B cell (primary cell): ENCODE measurements at regions not wholly inside any gene's neighbourhood (a gene's known extent, or its start where the extent isn't known, plus 50 kb on each side); places are given as distances from the start of the nearest gene placed in this dataset.

Source experiments
- ATAC-seq: fragments of 200-7000 bp; cut with Tn5 transposase; one replicate; pipeline ENCODE4 v1.10.0; 2021; ENCODE audit warnings: low read depth, mild to moderate bottlenecking, moderate number of reproducible peaks, moderate library complexity
- CTCF ChIA-PET: fragments of 350-600 bp; sonication (Branson Sonifier 250); formaldehyde crosslinking; loops from one replicate; lab custom pipeline; 2021; ENCODE audit warnings: antibody characterized with exemption, inconsistent platforms; lab: Charles Lee
- POLR2A ChIA-PET: fragments of 350-600 bp; sonication (Branson Sonifier 250); formaldehyde crosslinking; loops from one replicate; lab custom pipeline; 2021; ENCODE audit warnings: antibody characterized with exemption; lab: Charles Lee
- DNase-seq: peaks from one replicate; pipeline ENCODE4 v3.0.0; 2013
- H2AFZ ChIP-seq: 2 replicates; pipeline ENCODE4 v1.6.1; 2012; ENCODE audit warnings: mild to moderate bottlenecking, low read depth, low read length; ENCODE audit not compliant: insufficient read depth, poor library complexity, severe bottlenecking
- H3K27ac ChIP-seq, 2 donors: 1 replicate in 1 of 2; 2 replicates in 1 of 2; pipeline ENCODE4 v1.5.1; 2012 to 2013; ENCODE audit warnings: low read length in 2 of 2, mild to moderate bottlenecking in 2 of 2, moderate library complexity in 1 of 2
- H3K27me3 ChIP-seq, 4 experiments: fragments of 200-600 bp in 1 of 4; sonication (generic) in 1 of 4; replicated peaks in 1 of 4; 1 replicate in 2 of 4; 2 replicates in 2 of 4; pipeline versions ENCODE4 v1.6.1 to v1.7.0; 2013 to 2016; ENCODE audit warnings: low read length in 3 of 4, mild to moderate bottlenecking in 2 of 4, mixed read lengths in 1 of 4, moderate library complexity in 1 of 4; ENCODE audit not compliant: insufficient read depth in 4 of 4, control insufficient read depth in 3 of 4; ENCODE audit errors: control extremely low read depth in 1 of 4
- H3K36me3 ChIP-seq, 2 experiments: replicated peaks in 1 of 2; 1 replicate in 1 of 2; 2 replicates in 1 of 2; pipeline versions ENCODE4 v1.6.1 to v1.7.1; 2013; ENCODE audit warnings: low read length in 1 of 2; ENCODE audit not compliant: insufficient read depth in 2 of 2, control insufficient read depth in 1 of 2; ENCODE audit errors: control extremely low read depth in 1 of 2, extremely low read depth in 1 of 2
- H3K4me1 ChIP-seq, 2 donors: fragments of 200-600 bp in 1 of 2; sonication (generic) in 1 of 2; 1 replicate in 1 of 2; 2 replicates in 1 of 2; pipeline versions ENCODE4 v1.5.1 to v1.6.1; 2013 to 2017; ENCODE audit warnings: low read length in 2 of 2; ENCODE audit not compliant: control insufficient read depth in 2 of 2, insufficient read depth in 2 of 2
- H3K4me2 ChIP-seq: replicated peaks from 2 replicates; pipeline ENCODE3; 2012; ENCODE audit warnings: mild to moderate bottlenecking, low read depth, low read length; ENCODE audit not compliant: poor library complexity, severe bottlenecking
- H3K4me3 ChIP-seq, 5 experiments: fragments of 200-600 bp in 1 of 5; sonication (generic) in 1 of 5; 1 replicate in 3 of 5; 2 replicates in 2 of 5; pipeline versions ENCODE4 v1.5.1 to v1.7.0; 2011 to 2016; ENCODE audit warnings: low read length in 4 of 5, mild to moderate bottlenecking in 4 of 5, low read depth in 2 of 5, control low read depth in 1 of 5, moderate library complexity in 1 of 5; ENCODE audit not compliant: insufficient read depth in 1 of 5; ENCODE audit errors: control extremely low read depth in 1 of 5, extremely low read depth in 1 of 5
- H3K79me2 ChIP-seq: fragments of 200-600 bp; sonication (generic); one replicate; pipeline ENCODE4 v1.6.0; 2016; ENCODE audit warnings: low read length; ENCODE audit not compliant: control insufficient read depth, insufficient read depth
- H3K9ac ChIP-seq: fragments of 200-600 bp; sonication (generic); 2 replicates; pipeline ENCODE4 v1.6.1; 2017; ENCODE audit warnings: mild to moderate bottlenecking, low read length, moderate library complexity
- H3K9me3 ChIP-seq, 3 donors: one replicate each; pipeline versions ENCODE4 v1.6.1 to v1.7.1; 2013; ENCODE audit warnings: low read length in 2 of 3; ENCODE audit not compliant: control insufficient read depth in 2 of 3, insufficient read depth in 1 of 3; ENCODE audit errors: control extremely low read depth in 1 of 3
- H4K20me1 ChIP-seq: 2 replicates; pipeline ENCODE4 v1.6.0; 2012; ENCODE audit warnings: mild to moderate bottlenecking, low read length; ENCODE audit not compliant: insufficient read depth, control insufficient read depth, poor library complexity, severe bottlenecking
- H3K27ac Mint-ChIP-seq: one replicate; pipeline ENCODE4 v1.8.0; 2021; ENCODE audit warnings: mixed read lengths
- H3K27me3 Mint-ChIP-seq: one replicate; pipeline ENCODE4 v1.8.0; 2021; ENCODE audit warnings: mixed read lengths
- H3K4me1 Mint-ChIP-seq: one replicate; pipeline ENCODE4 v1.8.0; 2021; ENCODE audit warnings: mixed read lengths
- H3K4me3 Mint-ChIP-seq: one replicate; pipeline ENCODE4 v1.8.0; 2021; ENCODE audit warnings: mixed read lengths
- H3K9me3 Mint-ChIP-seq: one replicate; pipeline ENCODE4 v1.8.0; 2022; ENCODE audit warnings: mixed read lengths; ENCODE audit not compliant: insufficient read depth
- CTCF ChIP-seq: fragments of 200-600 bp; IDR thresholded peaks from one replicate; pipeline ENCODE4 v1.8.0; 2022; ENCODE audit warnings: antibody characterized with exemption, mild to moderate bottlenecking
- EZH2 ChIP-seq: IDR thresholded peaks from 2 replicates; pipeline ENCODE4 v1.6.1; 2012; ENCODE audit warnings: borderline replicate concordance, low read depth, mild to moderate bottlenecking, moderate library complexity, low read length; ENCODE audit not compliant: insufficient read depth, poor library complexity, severe bottlenecking
- WGBS: methylation state at CpG from one replicate; pipeline ENCODE4 v1.1.5; 2013; ENCODE audit warnings: missing lambda C conversion rate; ENCODE audit not compliant: insufficient coverage; 5-methylcytosine and 5-hydroxymethylcytosine counted together
- intact Hi-C: fragments of 100-400 bp; cut with micrococcal nuclease; formaldehyde crosslinking; loops from one replicate; pipeline ENCODE4 v1.10.0; 2022

DNA sequence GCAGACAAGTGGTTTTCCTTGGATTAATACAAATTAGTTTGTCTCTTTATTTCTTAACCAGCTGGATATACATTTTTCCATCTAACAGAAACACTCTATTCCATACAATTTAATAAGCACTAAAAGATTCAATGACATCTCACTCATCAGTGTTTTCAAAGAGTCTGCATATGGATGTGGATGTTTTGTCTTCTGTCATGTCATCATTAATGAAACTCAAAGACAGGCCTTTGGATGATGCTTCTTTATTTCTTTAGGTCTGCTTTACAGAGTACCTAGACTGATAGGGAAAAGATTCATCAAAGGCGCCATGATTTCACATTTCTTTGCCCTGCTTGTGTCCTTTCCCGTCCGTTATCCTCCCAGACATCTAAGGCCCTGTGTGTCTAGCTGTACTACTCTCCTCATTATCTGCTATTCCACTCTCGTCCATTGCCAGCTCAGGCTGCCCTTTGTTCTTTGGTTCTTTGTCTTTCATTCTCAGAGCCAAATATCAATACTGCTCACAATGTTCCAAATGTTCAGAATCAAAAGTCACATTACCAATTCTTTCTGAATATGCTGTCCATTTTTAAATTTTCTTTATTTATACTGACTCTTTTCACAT, 232.3 kb upstream of the CHAC2 start:
- Mint-ChIP-seq H3K4me3 (no peak overlapping the region), H3K4me1 (no peaks in the 10 kb centered on the region), H3K27ac (no peak overlapping the region), H3K27me3 (peaks cover 10% of the 10 kb centered on the region), H3K9me3 (no peaks in the 10 kb centered on the region)
- no peak for TF ChIP-seq EZH2
- no peak for TF ChIP-seq CTCF
- ATAC-seq (no peak), DNase-seq (no peak)
- Histone ChIP-seq H3K4me2 (no peak overlapping the region), H3K4me1 (no peaks in the 10 kb centered on the region), H2AFZ (no peak overlapping the region), H3K27me3 (peaks cover 0 to 3% (median 0%) of the 10 kb centered on the region in 4 experiments), H3K9ac (no peak overlapping the region), H3K27ac (no peak overlapping the region), H3K4me3 (no peak overlapping the region), H3K79me2 (no peaks in the 10 kb centered on the region), H3K36me3 (no peaks in the 10 kb centered on the region), H4K20me1 (no peaks in the 10 kb centered on the region), H3K9me3 (no peaks in the 10 kb centered on the region)
- WGBS, result 91% methylated on average over 4 of the region's 4 CpGs
- ChIA-PET POLR2A (no interaction called here), CTCF (no interaction called here)
- intact Hi-C loops, result no loop called here

- no peak overlapping the region for H3K4me3 Mint-ChIP-seq
- H3K4me1 Mint-ChIP-seq, result no peaks in the 10 kb centered on the region
- H3K27me3 Mint-ChIP-seq, result no peaks in the 10 kb centered on the region
- H3K36me3 ChIP-seq, result no peaks in the 10 kb centered on the region
- no peak for DNase-seq
- no peaks in the 10 kb centered on the region for H3K4me1 ChIP-seq
- no peak overlapping the region for H3K27ac ChIP-seq
- no peaks in the 10 kb centered on the region for H4K20me1 ChIP-seq
- no peak for ATAC-seq
- no peak overlapping the region for H3K27ac Mint-ChIP-seq
- no peak overlapping the region for H2AFZ ChIP-seq
- ChIA-PET CTCF (no interaction called here), POLR2A (no interaction called here)
- H3K27me3 ChIP-seq, result no peaks in the 10 kb centered on the region
- no peak for TF ChIP-seq EZH2
- TF ChIP-seq CTCF, result no peak
- H3K4me3 ChIP-seq, result no peak overlapping the region
- H3K79me2 ChIP-seq, result no peaks in the 10 kb centered on the region
- intact Hi-C loops, result no loop called here
- H3K4me2 ChIP-seq, result no peak overlapping the region
- H3K9me3 ChIP-seq, result peaks cover 0 to 5% (median 0%) of the 10 kb centered on the region in 3 donors
- no peak overlapping the region for H3K9ac ChIP-seq
- peaks cover 3% of the 10 kb centered on the region for H3K9me3 Mint-ChIP-seq
Observed at GRCh38 chr2:53530126-53530525, 237.5 kb upstream of the CHAC2 start.
